HEK293 (cell line): ENCODE measurements at regions not wholly inside any gene's neighbourhood (a gene's known extent, or its start where the extent isn't known, plus 50 kb on each side); places are given as distances from the start of the nearest gene placed in this dataset.

Experiments
- CTCF ChIA-PET: fragments of 350-600 bp; formaldehyde crosslinking; extraction: SDS; loops from one replicate; lab custom pipeline; 2021; ENCODE audit warnings: antibody characterized with exemption; lab: Yijun Ruan, JAX
- POLR2A ChIA-PET: fragments of 300-600 bp; formaldehyde crosslinking; extraction: SDS; loops from one replicate; lab custom pipeline; 2020; ENCODE audit warnings: antibody characterized with exemption, inconsistent platforms; lab: Yijun Ruan, JAX
- H3K27ac ChIP-seq: fragments of 200-500 bp; sonication (Bioruptor generic); 2 replicates; pipeline ENCODE4 v1.5.1; 2014; ENCODE audit warnings: low read depth, low read length, control low read depth, inconsistent platforms; ENCODE audit errors: extremely low read depth
- H3K36me3 ChIP-seq, 2 experiments: fragments of 200-500 bp in 1 of 2; sonication (Bioruptor generic) in 1 of 2; 1 replicate in 1 of 2; 2 replicates in 1 of 2; pipeline ENCODE4 v1.5.1; 2014 to 2017; ENCODE audit warnings: inconsistent platforms in 2 of 2, low read length in 2 of 2; ENCODE audit not compliant: control insufficient read depth in 2 of 2, insufficient read depth in 1 of 2
- H3K4me1 ChIP-seq: fragments of 200-500 bp; sonication (Bioruptor generic); 2 replicates; pipeline ENCODE4 v1.5.1; 2014; ENCODE audit warnings: mild to moderate bottlenecking, low read length, inconsistent platforms; ENCODE audit not compliant: control insufficient read depth, insufficient read depth
- H3K4me3 ChIP-seq: 2 replicates; pipeline ENCODE4 v1.5.1; 2011; ENCODE audit warnings: low read depth, mild to moderate bottlenecking, control low read depth, low read length, moderate library complexity
- H3K9me3 ChIP-seq: fragments of 200-500 bp; sonication (Bioruptor generic); 2 replicates; pipeline ENCODE4 v1.5.1; 2014; ENCODE audit warnings: low read depth, low read length, inconsistent platforms; ENCODE audit not compliant: control insufficient read depth, insufficient read depth
- AEBP2 ChIP-seq: fragments of 450-650 bp; formaldehyde crosslinking; IDR thresholded peaks from 2 replicates; pipeline ENCODE4 v1.5.1; 2016; ENCODE audit warnings: missing biosample characterization, missing genetic modification characterization, borderline replicate concordance
- GFI1B ChIP-seq: fragments of 450-650 bp; formaldehyde crosslinking; IDR thresholded peaks from 2 replicates; pipeline ENCODE4 v1.5.1; 2016; ENCODE audit warnings: missing biosample characterization, missing genetic modification characterization
- GLIS2 ChIP-seq: fragments of 450-650 bp; formaldehyde crosslinking; IDR thresholded peaks from 2 replicates; pipeline ENCODE4 v1.5.1; 2016; ENCODE audit warnings: missing biosample characterization, missing genetic modification characterization
- ZEB2 ChIP-seq: fragments of 450-650 bp; formaldehyde crosslinking; IDR thresholded peaks from 2 replicates; pipeline ENCODE4 v1.5.1; 2016; ENCODE audit warnings: missing biosample characterization, missing genetic modification characterization
- ZIC2 ChIP-seq: fragments of 450-650 bp; formaldehyde crosslinking; IDR thresholded peaks from 2 replicates; pipeline ENCODE4 v1.5.1; 2016; ENCODE audit warnings: missing biosample characterization, missing genetic modification characterization
- ZNF221 ChIP-seq: fragments of 450-650 bp; formaldehyde crosslinking; IDR thresholded peaks from 2 replicates; pipeline ENCODE4 v1.5.1; 2017; ENCODE audit warnings: missing biosample characterization, missing genetic modification characterization, borderline replicate concordance
- ZNF423 ChIP-seq: fragments of 450-650 bp; formaldehyde crosslinking; IDR thresholded peaks from 2 replicates; pipeline ENCODE4 v1.5.1; 2016; ENCODE audit warnings: missing biosample characterization, missing genetic modification characterization
- ZNF449 ChIP-seq: fragments of 450-650 bp; formaldehyde crosslinking; IDR thresholded peaks from 2 replicates; pipeline ENCODE4 v1.5.1; 2017; ENCODE audit warnings: missing biosample characterization, mild to moderate bottlenecking, missing genetic modification characterization, moderate library complexity
- ZNF549 ChIP-seq: fragments of 450-650 bp; IDR thresholded peaks from 2 replicates; pipeline ENCODE4 v1.5.1; 2018; ENCODE audit warnings: missing biosample characterization, missing genetic modification characterization, mild to moderate bottlenecking, inconsistent platforms, moderate library complexity
- ZNF560 ChIP-seq: fragments of 450-650 bp; formaldehyde crosslinking; IDR thresholded peaks from 2 replicates; pipeline ENCODE4 v1.5.1; 2017; ENCODE audit warnings: missing biosample characterization, missing genetic modification characterization, borderline replicate concordance
- ZNF596 ChIP-seq: fragments of 450-650 bp; IDR thresholded peaks from 2 replicates; pipeline ENCODE4 v1.5.0; 2018; ENCODE audit warnings: missing biosample characterization, mild to moderate bottlenecking, missing genetic modification characterization, moderate library complexity
- ZNF623 ChIP-seq: fragments of 450-650 bp; formaldehyde crosslinking; IDR thresholded peaks from 2 replicates; pipeline ENCODE4 v1.5.1; 2016; ENCODE audit warnings: missing biosample characterization, missing genetic modification characterization
- ZNF677 ChIP-seq: fragments of 450-650 bp; IDR thresholded peaks from 2 replicates; pipeline ENCODE4 v1.5.0; 2018; ENCODE audit warnings: missing biosample characterization, mild to moderate bottlenecking, missing genetic modification characterization, moderate library complexity
- ZNF701 ChIP-seq: fragments of 450-650 bp; formaldehyde crosslinking; IDR thresholded peaks from 2 replicates; pipeline ENCODE4 v1.5.1; 2016; ENCODE audit warnings: missing biosample characterization, missing genetic modification characterization
- ZNF791 ChIP-seq: fragments of 450-650 bp; formaldehyde crosslinking; IDR thresholded peaks from 2 replicates; pipeline ENCODE4 v1.5.1; 2016; ENCODE audit warnings: missing biosample characterization, missing genetic modification characterization
- ZSCAN16 ChIP-seq: fragments of 450-650 bp; formaldehyde crosslinking; IDR thresholded peaks from 2 replicates; pipeline ENCODE4 v1.5.1; 2016; ENCODE audit warnings: missing biosample characterization, missing genetic modification characterization
- ZSCAN4 ChIP-seq: fragments of 450-650 bp; formaldehyde crosslinking; IDR thresholded peaks from 2 replicates; pipeline ENCODE4 v1.5.1; 2017; ENCODE audit warnings: missing biosample characterization, missing genetic modification characterization

GRCh38 chr3:117129516-117129915 is 419.9 kb downstream of the TUSC7 start (continued):
- TF ChIP-seq ZSCAN4, result no peak
- TF ChIP-seq ZNF596 (tag by site-specific recombination), result no peak
- no peak for TF ChIP-seq ZNF791 (tag by site-specific recombination)

- POLR2A ChIA-PET, result no interaction called here
- Histone ChIP-seq H3K4me1 (no peaks in the 10 kb centered on the region), H3K27ac (no peak overlapping the region)
- TF ChIP-seq ZSCAN16 (tag by site-specific recombination) (no peak), AEBP2 (tag by site-specific recombination) (no peak), GFI1B (tag by site-specific recombination) (no peak), ZNF560 (tag by site-specific recombination) (no peak), ZNF423 (tag by site-specific recombination) (no peak), GLIS2 (tag by site-specific recombination) (no peak), ZNF549 (tag by site-specific recombination) (no peak)
- TF ChIP-seq, all 188 proteins: peak for 0
- CTCF ChIA-PET, result interaction anchor here (0.5 kb wide), 1 partner anchor 507 kb away, joined by 5 read pairs; no protein-coding TSS in a partner anchor
- no peaks in the 10 kb centered on the region for H3K36me3 ChIP-seq
- no peaks in the 10 kb centered on the region for H3K9me3 ChIP-seq
- H3K4me3 ChIP-seq, result no peak overlapping the region
These were observed 420.6 kb downstream of the TUSC7 start for GRCh38 chr3:117130222-117130621.

- TF ChIP-seq ZNF701 (tag by site-specific recombination) (no peak), ZNF449 (no peak)
- CTCF ChIA-PET, result no interaction called here
- H3K9me3 ChIP-seq, result no peaks in the 10 kb centered on the region
- no peaks in the 10 kb centered on the region for H3K36me3 ChIP-seq
- H3K4me3 ChIP-seq, result no peak overlapping the region
- POLR2A ChIA-PET, result no interaction called here
- H3K27ac ChIP-seq, result no peak overlapping the region
- H3K4me1 ChIP-seq, result no peaks in the 10 kb centered on the region
These were observed 421.7 kb downstream of the TUSC7 start for GRCh38 chr3:117131259-117131658.

- Histone ChIP-seq H3K9me3 (no peaks in the 10 kb centered on the region), H3K27ac (no peak overlapping the region), H3K4me1 (no peaks in the 10 kb centered on the region), H3K36me3 (no peaks in the 10 kb centered on the region), H3K4me3 (no peak overlapping the region)
- no peak for TF ChIP-seq ZNF623 (tag by site-specific recombination)
- no peak for TF ChIP-seq ZIC2
- TF ChIP-seq ZEB2, result no peak
- TF ChIP-seq ZNF221 (tag by site-specific recombination), result no peak
- TF ChIP-seq ZNF677, result no peak
- ChIA-PET CTCF (no interaction called here), POLR2A (no interaction called here)
These were observed 423.5 kb downstream of the TUSC7 start for GRCh38 chr3:117133066-117133465.
